CD4-positive, alpha-beta T cell treated with Interleukin-15 for 1 hour (primary cell): ENCODE measurements at regions not wholly inside any gene's neighbourhood (a gene's known extent, or its start where the extent isn't known, plus 50 kb on each side); places are given as distances from the start of the nearest gene placed in this dataset.
"Not testable (repeated sequence)": the region's sequence is repeated elsewhere in the genome, so short reads cannot be mapped to it uniquely, and the experiment has no call there.

Source experiments
- DNase-seq: peaks from one replicate; pipeline ENCODE4 v3.0.0-alpha.2; 2020

DNA sequence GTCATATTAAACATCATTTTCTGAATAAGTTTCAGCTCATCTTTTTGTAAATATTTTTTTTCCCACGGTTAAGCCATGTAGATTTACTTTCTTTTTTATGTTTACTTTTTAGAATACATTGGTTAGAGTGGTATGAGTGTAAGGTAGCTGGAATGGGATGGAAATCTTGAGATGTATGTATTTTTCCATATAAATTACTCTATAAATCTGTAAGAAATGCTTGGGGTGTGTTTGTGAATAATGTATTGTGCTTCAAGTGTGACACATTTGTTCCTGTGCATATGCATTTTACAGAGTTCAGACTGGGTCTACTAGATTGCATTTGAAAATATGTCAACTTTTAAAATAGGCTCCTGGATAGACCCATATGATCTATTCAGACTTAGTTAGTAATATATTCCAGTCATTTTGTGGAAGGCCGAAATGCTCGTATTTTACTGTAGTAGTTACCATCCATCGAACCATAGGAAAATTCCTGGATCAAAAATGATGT lies 756.8 kb downstream of the RAPGEF2 start:
- no peak for DNase-seq

DNA sequence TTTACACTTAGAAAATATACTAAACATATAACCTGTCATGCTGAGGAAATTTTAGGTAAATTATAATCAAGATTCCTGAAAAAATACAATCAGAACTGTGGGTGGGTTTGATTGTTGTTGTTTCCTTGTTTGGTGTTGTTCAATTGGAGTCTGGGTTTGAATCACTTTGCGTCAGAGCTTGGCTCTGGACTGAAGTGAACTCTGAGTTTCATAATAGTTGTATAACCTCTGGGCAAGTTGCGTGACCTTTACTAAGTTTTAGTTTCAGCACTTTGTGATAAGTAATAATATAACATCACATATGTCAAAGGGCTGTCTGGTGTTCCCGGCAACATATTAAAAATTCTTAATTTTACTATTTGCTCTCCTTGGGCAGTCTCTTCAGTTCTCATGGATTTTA lies 758.1 kb downstream of the RAPGEF2 start:
- DNase-seq: no peak

DNA sequence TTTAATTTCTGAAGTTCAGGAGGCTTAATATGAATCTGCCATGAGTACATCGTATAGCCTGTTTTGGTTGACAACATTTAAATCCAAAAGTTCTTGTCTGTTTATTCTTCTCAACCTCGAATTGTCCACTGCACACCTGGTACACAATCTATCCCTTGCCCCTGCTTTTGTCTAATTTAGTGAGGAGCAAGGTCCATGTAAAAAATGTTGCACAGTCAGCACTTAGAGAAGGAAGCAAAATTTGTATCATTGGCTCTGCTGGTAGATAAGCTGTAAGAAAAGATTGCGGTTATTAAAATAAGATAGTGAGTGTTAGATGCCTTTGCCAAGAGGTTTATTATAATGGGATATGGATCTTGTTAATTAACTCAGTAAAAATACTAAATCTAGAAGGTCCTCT lies 761.5 kb downstream of the RAPGEF2 start:
- no peak for DNase-seq

DNA sequence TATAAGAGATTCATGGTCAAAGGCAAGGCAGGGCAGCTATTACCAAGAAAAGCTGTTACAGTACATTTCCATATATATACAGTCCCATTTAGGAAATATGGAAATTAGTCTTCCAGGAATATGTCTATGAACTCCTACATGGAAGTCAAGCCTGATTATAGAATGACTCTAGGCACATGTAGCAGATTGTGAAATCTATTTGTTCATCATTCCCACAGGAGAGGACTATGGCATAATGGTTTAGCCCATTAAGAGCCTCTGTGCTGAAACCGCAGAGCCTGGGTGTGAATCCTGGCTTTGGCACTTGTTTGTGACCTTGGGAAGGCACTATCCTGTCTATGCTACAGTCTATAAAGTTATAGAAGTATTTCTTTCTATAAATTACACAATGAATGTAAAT lies 764.8 kb downstream of the RAPGEF2 start:
- DNase-seq: no peak

DNA sequence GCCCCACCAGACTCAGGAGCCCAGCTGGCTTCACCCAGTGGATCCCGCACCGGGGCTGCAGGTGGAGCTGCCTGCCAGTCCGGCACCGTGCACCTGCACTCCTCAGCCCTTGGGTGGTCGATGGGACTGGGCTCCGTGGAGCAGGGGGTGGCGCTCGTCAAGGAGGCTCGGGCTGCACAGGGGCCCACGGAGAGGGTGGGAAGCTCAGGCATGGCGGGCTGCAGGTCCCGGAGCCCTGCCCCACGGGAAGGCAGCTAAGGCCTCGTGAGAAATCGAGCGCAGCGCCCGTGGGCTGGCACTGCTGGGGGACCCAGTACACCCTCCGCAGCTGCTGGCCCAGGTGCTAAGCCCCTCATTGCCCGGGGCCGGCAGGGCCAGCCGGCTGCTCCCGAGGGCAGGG lies 766.1 kb downstream of the RAPGEF2 start:
- DNase-seq: not testable (repeated sequence)

DNA sequence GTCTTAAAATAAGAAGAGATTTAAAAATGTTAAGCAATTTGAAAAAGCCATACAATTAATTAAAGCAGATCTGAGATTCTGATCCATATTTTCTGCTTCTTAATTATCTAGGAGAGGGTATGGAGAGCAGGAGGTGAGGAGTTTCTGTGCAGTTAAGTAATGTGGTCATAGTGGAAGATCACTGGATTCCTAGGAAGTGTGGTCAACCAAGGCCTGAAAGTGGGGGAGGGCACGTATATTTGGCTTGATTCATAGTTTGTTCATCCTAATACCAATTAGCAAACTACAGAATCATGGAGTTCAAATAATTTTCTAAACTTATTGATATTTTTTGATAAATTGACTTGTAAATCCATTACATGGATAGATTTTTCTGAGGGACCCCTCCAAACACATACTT lies 768.3 kb downstream of the RAPGEF2 start:
- no peak for DNase-seq

DNA sequence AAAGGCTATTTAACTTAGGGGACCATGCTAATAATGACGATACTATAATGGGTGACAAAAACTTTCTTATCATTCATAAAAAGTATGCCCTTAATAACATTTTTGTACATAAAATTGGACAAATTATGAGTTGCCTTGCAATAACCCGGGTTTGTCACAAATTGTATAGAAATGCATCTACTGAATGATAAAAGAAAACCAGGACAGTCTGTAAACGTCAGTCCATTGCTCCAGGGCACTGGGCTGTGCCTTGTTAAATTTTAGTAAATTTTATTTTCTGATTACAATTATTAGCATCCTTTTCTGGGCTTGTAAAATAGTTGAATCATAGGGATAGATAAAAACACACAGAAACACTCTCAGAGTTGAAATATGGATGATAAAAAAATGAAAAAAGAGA lies 778.3 kb downstream of the RAPGEF2 start:
- DNase-seq: no peak

DNA sequence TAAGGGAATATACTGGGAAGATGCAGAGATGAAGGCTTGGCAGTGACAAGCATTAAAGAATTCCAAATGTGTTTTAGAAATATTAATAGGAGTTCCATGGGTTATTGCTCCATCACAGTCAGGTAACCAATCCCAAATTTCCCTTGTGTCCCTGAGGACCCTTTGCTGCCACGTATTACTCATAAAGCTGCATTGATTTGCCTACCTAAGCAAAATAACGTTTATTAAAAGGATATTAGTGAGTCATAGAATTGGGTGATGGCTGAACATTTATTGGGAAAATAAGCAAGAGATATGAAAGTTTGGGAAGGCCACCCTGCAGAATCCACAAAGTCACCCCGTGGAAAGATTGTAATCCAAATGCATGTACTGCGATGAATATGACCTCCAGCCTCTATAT lies 782.1 kb downstream of the RAPGEF2 start:
- no peak for DNase-seq

DNA sequence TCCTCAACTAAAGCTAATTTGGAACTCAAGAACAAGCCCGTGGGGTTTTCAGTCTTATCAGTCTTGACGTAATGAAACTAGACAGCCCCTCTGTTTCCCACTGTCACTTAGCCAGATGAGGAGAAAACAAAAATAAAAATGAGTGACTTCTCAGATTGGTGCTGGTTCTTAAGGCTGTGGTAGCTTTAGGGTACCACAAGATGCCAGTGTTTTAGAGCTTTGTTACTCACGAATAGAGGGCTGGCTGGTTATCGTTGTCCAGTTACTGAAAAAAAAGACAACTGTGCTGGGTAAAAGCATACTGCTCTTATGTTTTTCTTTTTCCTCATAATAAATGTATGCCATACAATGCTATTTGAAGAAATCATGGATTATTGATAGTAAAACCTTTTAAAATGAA lies 796.7 kb downstream of the RAPGEF2 start:
- no peak for DNase-seq

DNA sequence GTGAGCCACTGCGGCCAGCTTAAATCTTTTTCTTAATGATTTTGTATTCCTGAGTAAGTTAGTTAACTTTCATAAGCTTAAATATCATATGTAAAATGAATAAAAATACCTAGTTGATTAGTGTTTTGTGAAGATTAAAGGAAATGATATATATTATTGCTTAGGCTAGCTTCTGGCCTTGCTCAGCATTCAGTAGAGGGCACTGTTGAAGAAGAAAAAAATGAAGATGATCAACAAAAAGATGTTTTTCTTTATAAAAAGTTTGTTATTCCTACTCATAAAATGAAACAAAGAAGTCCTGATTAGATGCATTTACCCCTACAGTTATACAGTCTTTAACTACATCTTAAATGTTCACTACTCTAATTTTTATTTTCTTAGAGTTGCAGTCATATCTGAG lies 797.7 kb downstream of the RAPGEF2 start:
- DNase-seq: no peak

DNA sequence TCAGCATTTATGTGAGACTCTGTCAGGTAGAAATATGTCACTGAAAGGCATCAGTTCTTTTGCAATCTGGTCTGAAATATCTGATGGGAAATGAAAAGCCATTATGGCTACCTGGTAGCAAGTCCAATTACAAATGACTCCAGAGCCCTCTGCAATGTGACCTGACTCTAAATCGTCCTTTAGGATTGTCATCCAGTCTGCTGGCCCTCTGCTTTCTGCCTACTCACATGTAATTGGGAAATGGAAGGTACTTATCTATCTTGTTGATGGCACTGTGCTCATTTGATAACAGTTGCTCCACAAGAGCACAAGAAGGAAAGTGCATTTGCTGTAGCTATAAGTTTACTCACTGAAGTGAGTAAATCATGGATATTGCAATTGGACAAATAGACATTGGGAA lies 799.8 kb downstream of the RAPGEF2 start:
- no peak for DNase-seq

DNA sequence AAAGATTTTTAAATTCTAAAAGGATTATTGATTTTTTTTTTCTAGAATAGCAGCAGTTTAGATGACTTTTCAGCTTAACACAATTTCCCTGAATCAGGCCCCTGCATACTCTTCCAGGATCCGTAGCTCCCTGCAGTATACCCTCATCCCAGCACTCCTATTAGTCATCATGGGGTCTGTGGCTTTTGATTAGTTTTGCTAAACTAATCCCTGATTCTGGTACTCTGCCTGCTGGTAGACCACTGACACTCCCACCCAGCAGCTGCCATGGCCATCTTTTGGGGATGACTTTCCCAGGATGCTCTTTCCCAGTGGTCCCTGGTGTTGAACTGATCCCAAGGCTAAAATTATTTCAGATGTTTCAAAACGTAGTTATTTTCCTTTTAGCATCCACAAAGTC lies 802.0 kb downstream of the RAPGEF2 start:
- no peak for DNase-seq

DNA sequence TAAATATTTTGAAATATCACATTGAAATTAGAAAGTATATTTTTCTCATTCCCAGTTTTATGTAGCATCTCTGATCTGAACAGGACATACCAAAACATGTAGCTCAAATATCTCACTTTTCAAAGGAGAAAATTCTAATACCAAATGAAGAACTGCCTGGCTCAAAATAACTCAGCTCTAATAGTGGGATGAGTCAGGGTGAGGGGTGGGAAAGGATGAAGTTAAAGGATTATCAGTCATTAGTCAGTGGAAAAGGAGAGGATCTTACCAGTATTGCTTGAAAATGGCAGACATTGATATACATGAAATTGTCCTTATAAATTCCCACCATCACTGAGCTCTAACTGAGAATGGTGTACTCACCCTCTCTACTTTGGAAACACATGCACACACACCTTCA lies 803.2 kb downstream of the RAPGEF2 start:
- no peak for DNase-seq

DNA sequence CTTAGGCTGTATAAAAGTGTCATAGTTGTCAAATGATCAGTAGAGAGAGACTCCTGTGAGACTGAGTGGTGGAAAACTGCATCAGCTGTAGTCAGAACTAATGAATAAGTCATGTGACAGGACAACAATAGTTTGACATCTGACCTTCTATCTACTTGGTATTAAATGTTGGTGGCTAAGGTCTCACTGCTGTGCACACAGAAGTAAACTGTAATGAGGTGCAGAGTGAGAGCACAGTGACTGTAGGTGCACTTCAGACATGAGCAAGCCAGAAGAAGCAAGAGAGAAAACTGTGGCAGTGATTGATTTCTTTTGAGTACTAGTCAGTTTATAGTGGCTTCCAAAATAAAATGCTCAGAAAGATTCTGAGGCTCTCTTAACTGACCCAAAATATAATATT lies 803.6 kb downstream of the RAPGEF2 start:
- DNase-seq: no peak

DNA sequence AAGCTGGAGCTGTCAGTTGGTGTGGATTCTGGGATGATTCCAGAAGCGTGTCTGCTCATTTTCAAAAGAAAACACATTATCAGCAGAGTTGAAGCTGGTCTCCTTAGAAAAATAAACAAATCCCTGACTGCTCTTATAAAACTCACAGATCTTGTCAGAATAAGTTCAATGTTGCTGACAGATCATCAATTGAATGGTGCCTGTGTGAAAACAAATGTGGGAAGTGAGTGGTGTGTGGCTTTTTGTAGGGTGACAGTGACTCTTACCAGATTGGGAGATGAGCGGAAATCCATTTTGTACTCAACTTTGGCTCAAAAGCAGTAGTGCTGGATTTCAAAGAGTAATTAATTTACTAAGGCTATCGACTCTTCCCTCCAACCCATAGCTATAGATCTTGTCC lies 807.8 kb downstream of the RAPGEF2 start:
- DNase-seq: no peak

DNA sequence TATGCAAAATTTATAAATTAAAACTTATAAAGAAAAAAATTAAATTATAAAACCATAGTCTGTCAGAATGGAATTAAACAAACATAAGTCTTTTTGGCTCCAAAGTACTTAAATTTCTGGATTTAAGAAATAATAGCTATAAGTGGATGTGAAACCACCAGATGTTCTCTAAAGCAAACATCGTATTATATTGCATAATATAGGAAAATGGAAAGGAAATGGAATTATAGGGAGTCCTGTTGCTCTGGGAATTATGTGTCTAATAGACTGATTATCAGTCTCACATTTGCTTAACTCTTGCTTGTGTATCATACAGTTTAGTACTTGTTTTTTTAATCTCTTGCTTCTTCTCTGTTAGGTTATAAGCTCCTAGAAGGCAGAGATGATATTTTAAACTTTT lies 819.2 kb downstream of the RAPGEF2 start:
- DNase-seq: no peak

DNA sequence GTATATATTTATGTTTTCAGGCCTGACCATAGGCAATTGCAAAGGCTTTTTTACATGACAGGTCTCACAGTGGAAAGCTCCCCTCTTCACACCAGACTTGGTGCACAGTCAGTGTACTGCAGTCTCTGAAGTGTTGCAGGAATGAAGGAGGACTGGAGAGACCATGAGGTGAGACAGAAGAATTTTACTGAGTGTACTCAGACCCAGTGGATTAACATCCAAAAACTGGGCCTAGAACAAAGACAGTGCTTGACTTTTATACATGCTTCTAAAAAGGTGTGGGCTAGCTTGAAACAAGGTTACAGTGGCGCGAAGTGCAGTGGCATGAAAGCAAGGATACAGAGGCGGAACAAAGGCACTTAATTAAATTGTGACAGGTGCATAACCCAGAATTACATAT lies 822.9 kb downstream of the RAPGEF2 start:
- no peak for DNase-seq

DNA sequence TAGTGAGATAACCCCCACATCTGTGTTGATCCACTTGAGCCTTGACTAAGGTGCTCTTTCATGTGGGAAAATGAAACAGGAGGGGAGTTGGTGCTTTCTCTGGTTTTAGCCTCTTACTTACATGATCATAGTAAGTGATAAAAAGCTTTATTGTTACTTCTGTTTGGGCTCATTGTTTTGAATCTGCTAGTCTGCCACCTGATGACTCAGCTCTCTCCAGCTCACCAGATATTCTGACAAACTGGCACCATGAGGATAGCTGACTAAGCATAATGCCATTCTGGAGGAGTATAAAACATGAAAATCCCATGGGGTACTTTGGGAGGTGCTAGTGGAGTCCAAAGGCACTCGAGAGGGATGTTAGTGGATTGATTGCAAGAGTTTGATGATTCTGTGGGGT lies 824.0 kb downstream of the RAPGEF2 start:
- no peak for DNase-seq

DNA sequence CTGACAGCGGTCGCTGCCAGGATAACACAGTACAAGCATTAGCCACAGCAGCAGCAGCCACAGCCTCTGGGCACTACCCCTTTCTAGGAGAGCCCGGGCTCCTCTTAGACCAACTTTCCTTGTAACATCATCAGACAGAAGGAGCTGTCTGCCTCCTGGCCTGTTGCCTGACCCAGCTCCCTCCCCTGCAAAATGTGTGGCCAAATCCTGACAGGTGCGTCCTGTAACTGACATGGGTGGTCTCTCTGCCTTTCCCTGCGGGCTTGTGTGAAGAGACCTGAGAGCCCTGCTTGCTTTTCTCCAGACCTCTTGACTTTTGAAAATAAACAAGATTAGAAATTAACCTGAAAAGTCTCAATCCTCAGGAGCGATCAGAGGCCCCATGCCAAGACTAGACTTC lies 824.9 kb downstream of the RAPGEF2 start:
- no peak for DNase-seq

DNA sequence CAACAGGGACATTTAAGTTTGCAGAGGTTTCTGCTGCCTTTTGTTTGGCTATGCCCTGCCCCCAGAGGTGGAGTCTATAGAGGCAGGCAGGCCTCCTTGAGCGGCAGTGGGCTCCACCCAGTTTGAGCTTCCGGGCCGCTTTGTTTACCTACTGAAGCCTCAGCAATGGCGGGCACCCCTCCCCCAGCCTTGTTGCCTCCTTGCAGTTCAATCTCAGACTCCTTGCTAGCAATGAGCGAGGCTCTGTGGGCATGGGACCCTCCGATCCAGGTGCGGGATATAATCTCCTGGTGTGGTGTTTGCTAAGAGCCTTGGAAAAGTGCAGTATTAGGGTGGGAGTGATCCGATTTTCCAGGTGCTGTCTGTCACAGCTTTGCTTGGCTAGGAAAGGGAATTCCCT lies 831.7 kb downstream of the RAPGEF2 start:
- DNase-seq: not testable (repeated sequence)

DNA sequence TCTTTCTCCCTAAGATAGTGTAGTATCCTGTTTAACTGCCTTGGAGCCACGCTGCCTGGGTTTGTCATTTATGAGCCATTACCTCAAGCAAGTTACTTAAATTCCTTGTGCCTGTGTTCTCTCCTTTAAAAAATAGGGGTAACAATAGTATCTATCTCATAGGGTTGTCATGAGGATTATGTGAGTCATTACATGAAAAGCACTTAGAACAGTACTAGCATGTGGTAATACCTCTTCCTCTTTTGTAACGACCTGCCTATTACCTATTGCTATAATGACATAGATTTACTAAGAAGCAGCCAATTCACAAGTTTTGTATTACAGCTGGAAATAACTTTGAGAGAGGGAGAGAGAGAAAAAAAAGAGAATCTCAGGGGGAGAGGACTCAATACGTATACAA lies 834.7 kb downstream of the RAPGEF2 start:
- no peak for DNase-seq

DNA sequence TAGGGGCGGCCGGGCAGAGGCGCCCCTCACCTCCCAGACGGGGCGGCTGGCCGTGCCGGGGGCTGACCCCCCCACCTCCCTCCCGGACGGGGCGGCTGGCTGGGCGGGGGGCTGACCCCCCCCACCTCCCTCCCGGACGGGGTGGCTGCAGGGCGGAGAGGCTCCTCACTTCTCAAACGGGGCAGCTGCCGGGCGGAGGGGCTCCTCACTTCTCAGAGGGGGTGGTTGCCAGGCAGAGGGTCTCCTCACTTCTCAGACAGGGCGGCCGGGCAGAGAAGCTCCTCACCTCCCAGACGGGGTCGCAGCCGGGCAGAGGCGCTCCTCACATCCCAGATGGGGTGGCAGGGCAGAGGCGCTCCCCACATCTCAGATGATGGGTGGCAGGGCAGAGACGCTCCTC lies 836.8 kb downstream of the RAPGEF2 start:
- not testable (repeated sequence) for DNase-seq

DNA sequence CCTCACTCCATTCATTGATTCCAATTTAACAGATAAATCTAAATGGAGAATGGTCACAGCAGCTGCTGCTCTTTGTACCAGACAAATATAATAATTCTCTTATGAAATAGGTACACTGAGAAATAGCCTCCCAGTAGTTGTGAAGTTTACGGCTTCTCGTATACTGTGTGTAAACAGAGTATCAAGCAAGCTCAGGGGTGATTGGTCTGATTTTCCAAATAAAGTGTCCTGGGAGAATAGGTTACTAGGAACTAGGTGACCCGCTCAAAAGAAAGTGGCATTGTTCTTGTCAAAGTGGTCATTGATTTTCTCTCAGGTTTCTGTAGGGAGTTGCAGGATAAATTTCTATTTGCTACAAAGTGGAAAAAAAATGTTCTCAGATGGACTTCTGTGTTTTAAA lies 838.2 kb downstream of the RAPGEF2 start:
- DNase-seq: no peak

DNA sequence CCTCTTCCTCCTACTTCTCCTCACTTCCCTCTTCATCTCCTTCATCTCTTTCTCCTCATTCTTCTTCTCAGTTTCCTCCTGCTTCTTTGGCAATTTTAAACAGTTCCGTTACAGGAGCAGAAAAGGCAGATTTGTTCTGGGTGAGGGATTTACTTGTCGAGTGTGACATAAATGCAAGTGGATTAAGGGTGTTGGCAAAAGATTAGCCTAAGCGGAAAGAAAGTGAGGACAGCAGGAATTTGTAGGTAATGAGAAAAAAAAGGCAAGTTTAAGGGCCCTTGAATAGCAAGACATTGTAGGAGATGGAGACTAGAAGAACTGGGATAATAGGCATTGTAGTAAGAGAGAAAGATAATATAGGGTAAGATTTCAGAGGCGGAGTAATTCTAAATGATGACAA lies 841.6 kb downstream of the RAPGEF2 start:
- no peak for DNase-seq

DNA sequence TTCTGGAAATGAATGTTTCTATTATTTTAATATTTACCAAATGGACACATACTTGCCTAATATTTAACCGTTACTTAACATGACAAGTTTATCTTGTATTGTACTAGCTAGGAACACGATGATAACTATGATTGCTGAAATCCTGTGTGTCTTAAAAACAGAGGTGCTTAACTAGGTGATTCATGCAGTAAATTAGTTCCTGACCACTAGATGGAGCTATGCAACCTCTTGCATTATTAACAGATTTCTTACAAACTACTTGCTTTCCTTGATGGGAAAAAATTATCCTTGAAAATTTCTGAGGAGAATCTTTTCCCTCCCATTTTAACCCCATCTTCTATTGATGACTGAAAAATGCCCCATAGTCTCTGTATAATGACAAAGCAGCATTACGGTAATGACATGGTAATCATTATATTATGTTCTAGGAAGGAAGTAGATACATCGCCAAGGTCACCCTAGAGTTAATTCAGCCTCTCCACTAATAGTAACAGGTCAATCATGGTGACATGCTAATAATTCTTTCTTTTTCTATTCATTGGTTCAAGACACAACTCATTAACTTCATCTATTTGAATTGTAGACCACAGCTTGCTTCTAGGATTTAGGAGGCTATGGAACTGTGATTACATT lies 844.2 kb downstream of the RAPGEF2 start:
- DNase-seq: no peak

DNA sequence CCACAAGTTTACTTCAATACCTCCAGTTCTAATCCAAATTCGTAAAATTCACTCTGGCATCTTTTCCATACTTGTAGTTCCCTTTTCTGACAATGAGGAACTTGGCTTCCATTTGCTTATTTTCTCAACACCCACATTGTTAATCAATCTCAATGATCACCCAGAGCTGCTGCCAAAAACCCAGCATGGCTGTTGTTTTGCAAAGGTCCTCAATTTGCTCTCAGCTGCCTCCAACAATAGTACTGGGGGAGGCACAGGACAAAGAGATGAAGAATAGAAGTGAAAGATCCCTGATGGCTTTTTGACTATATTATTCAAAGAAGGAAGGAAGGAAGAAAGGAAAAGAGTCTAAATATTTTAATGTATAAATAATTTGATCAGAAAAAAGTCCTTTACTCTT lies 847.8 kb downstream of the RAPGEF2 start:
- no peak for DNase-seq
